Activated CD8-positive, alpha-beta T cell treated with anti-CD3 and anti-CD28 coated beads for 36 hours (primary cell): ENCODE measurements at regions not wholly inside any gene's neighbourhood (a gene's known extent, or its start where the extent isn't known, plus 50 kb on each side); places are given as distances from the start of the nearest gene placed in this dataset.

ENCODE experiments used
- ATAC-seq: fragments of 200-7000 bp; cut with Tn5 transposase; one replicate; pipeline ENCODE4 v1.10.0; 2021; ENCODE audit warnings: mild to moderate bottlenecking, moderate library complexity
- CTCF ChIA-PET: fragments of 350-600 bp; sonication (Branson Sonifier 250); formaldehyde crosslinking; loops from one replicate; lab custom pipeline; 2021; ENCODE audit warnings: antibody characterized with exemption; lab: Charles Lee
- POLR2A ChIA-PET: fragments of 350-600 bp; sonication (Branson Sonifier 250); formaldehyde crosslinking; loops from one replicate; lab custom pipeline; 2021; ENCODE audit warnings: antibody characterized with exemption; lab: Charles Lee
- DNase-seq: peaks from one replicate; pipeline ENCODE4 v3.0.0-alpha.2; 2020
- H3K27ac Mint-ChIP-seq: one replicate; pipeline ENCODE4 v1.8.0; 2021; ENCODE audit warnings: mild to moderate bottlenecking, mixed read lengths
- H3K27me3 Mint-ChIP-seq: one replicate; pipeline ENCODE4 v1.8.0; 2021; ENCODE audit warnings: mixed read lengths
- H3K36me3 Mint-ChIP-seq: one replicate; pipeline ENCODE4 v1.8.0; 2021; ENCODE audit warnings: low read depth, mixed read lengths
- H3K4me1 Mint-ChIP-seq: one replicate; pipeline ENCODE4 v1.8.0; 2021; ENCODE audit warnings: low read depth, mixed read lengths
- H3K4me3 Mint-ChIP-seq: one replicate; pipeline ENCODE4 v1.8.0; 2021; ENCODE audit warnings: mild to moderate bottlenecking, moderate library complexity, mixed read lengths
- H3K9me3 Mint-ChIP-seq: one replicate; pipeline ENCODE4 v1.8.0; 2021; ENCODE audit warnings: mixed read lengths
- intact Hi-C: fragments of 100-400 bp; cut with micrococcal nuclease; formaldehyde crosslinking; loops from one replicate; pipeline ENCODE4 v1.10.0; 2022
- TF ChIP-seq, protein P1 (sequence below): fragments of 200-600 bp; IDR thresholded peaks from one replicate; pipeline ENCODE4 v1.8.0; 2022; ENCODE audit warnings: antibody characterized with exemption, mild to moderate bottlenecking

DNA sequence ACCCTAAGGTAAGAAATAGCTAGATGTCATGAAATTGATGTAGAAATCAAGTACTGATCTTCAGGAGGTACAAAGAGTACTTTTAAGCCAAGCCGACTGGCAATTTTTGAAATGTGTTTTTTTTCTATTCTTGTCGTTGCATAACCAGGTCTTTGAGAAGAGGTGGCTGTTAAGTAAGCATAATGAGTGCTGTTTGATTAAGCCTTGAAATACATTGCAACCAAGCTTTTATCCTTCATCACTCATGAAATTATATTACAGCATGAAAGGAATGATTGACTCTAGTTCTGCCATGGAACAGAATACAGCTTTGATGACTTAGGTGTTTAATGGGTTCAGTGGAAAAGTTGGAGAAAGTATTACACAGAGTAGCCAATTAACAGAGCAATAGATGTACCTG is 1720.2 kb upstream of the SEL1L start:
- H3K4me3 Mint-ChIP-seq, result no peak overlapping the region

DNA sequence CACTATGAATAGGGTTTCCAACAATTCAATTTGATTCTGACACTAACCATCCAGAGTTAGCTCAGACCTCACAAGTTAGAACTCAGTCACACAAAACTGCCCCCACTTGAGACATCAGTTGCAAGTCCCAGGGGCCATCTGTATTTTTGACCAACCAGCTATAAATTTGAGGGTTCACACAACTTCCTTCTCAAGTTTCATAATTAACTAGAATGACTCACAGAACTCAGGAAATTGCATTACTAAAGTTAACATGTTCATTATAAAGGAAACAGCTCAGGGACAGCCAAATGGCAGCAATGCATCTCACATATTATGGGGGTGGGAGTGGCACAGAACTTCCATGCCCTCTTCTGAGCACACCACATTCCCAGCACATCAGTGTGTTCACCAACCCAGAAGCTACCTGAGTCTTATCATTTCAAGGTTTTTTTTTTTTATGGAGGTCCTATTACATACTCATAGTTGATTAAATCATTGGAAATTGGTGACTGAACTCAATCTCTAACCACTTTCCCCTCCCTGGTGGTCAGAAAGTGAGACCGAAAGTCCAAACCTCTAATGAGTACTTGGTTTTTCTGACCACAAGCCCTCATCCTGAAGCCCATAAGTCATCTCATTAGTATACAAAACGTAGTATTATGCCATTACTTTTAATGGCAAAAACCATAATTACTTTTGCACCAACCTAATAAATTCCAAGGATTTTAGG is 1721.5 kb upstream of the SEL1L start:
- POLR2A ChIA-PET, result no interaction called here

More for the DNA sequence above, 1720.2 kb upstream of the SEL1L start:
- no peaks in the 10 kb centered on the region for H3K27me3 Mint-ChIP-seq
- H3K27ac Mint-ChIP-seq, result no peak overlapping the region
- no peaks in the 10 kb centered on the region for H3K36me3 Mint-ChIP-seq
- ChIA-PET CTCF (no interaction called here), POLR2A (no interaction called here)
- H3K4me1 Mint-ChIP-seq, result no peaks in the 10 kb centered on the region
- intact Hi-C loops, result no loop called here
- ATAC-seq (no peak), DNase-seq (no peak)
- TF ChIP-seq, protein P1, sequence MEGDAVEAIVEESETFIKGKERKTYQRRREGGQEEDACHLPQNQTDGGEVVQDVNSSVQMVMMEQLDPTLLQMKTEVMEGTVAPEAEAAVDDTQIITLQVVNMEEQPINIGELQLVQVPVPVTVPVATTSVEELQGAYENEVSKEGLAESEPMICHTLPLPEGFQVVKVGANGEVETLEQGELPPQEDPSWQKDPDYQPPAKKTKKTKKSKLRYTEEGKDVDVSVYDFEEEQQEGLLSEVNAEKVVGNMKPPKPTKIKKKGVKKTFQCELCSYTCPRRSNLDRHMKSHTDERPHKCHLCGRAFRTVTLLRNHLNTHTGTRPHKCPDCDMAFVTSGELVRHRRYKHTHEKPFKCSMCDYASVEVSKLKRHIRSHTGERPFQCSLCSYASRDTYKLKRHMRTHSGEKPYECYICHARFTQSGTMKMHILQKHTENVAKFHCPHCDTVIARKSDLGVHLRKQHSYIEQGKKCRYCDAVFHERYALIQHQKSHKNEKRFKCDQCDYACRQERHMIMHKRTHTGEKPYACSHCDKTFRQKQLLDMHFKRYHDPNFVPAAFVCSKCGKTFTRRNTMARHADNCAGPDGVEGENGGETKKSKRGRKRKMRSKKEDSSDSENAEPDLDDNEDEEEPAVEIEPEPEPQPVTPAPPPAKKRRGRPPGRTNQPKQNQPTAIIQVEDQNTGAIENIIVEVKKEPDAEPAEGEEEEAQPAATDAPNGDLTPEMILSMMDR, result no peak
- H3K9me3 Mint-ChIP-seq, result peaks cover 7% of the 10 kb centered on the region

DNA sequence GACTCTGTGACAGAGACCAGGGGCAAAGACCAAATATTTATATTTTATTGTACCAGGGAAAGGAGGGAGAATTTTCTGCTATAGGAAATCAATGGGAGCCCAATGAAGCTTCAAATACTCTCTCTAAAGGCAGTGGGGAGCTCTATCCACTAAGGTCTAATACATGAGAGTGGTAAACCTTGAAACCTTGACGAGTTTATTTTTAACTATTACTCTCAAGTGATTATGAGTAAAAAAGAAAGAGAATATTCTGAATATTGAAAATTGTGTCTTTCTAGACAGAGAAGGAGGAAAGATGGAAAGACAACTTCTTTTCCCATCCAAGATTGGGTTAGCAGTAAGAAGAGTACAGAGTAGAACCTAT is 1722.1 kb upstream of the SEL1L start:
- no peaks in the 10 kb centered on the region for H3K27me3 Mint-ChIP-seq
- intact Hi-C loops, result no loop called here
- no peaks in the 10 kb centered on the region for H3K4me1 Mint-ChIP-seq
- POLR2A ChIA-PET, result no interaction called here
- ATAC-seq (no peak), DNase-seq (no peak)
- H3K4me3 Mint-ChIP-seq, result no peak overlapping the region
- H3K27ac Mint-ChIP-seq, result no peak overlapping the region
- no peaks in the 10 kb centered on the region for H3K36me3 Mint-ChIP-seq
- CTCF ChIA-PET, result no interaction called here
- TF ChIP-seq, protein P1, result no peak
- peaks cover 7% of the 10 kb centered on the region for H3K9me3 Mint-ChIP-seq

More for the DNA sequence above, 1721.5 kb upstream of the SEL1L start:
- no peaks in the 10 kb centered on the region for H3K27me3 Mint-ChIP-seq
- TF ChIP-seq, protein P1, result no peak
- peaks cover 7% of the 10 kb centered on the region for H3K9me3 Mint-ChIP-seq
- ATAC-seq (no peak), DNase-seq (no peak)
- CTCF ChIA-PET, result no interaction called here
- H3K27ac Mint-ChIP-seq, result no peak overlapping the region
- no peaks in the 10 kb centered on the region for H3K36me3 Mint-ChIP-seq
- no peak overlapping the region for H3K4me3 Mint-ChIP-seq
- H3K4me1 Mint-ChIP-seq, result no peaks in the 10 kb centered on the region
- intact Hi-C loops, result no loop called here

DNA sequence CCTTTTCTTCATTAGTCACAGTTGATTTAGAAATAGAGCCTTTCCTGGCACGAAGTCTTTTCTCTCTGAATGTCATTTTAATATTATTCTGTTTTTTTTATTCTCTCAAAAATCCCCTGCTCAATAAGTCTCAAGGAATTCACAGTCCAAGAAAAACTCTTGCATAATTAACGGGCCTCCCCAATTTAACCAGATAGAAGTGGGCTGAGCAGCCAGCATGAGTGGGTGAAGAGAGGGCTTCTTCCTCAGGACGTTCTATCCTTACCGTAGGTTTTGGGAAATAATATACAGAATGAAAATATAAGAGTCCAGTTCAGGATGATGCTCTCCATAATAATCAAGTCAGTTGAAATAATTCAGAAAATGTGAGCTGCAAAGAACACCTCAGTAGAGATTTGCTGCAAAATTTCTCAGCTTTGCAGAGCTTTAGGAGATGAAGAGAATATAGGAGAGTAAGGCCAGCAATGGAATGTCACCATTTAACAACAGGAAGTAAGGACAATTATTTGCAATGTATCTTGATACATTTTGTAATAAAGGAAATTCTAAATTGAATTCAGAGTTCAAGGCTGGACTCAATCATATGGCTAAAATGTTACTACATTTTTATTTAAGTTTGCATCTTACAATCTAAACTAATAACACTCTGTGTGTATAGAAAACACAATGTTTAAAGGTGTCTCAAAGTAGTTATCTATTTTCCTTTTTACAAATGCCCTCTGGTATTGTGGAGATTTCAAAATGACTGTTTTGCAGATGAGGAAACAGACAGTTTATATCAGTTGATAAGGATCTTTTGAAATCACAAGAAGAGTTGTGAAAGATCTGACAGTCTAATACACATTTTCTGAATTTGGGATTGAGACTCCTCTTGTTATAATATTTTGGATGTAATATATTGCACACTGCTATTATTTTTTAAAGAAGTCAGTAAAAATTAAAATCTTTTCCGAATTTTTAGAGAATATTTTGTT is 1724.1 kb upstream of the SEL1L start:
- Mint-ChIP-seq H3K9me3 (peaks cover 7% of the 10 kb centered on the region), H3K4me1 (no peaks in the 10 kb centered on the region), H3K36me3 (no peaks in the 10 kb centered on the region), H3K4me3 (no peak overlapping the region), H3K27me3 (no peaks in the 10 kb centered on the region), H3K27ac (no peak overlapping the region)
- POLR2A ChIA-PET, result no interaction called here
- DNase-seq (no peak), ATAC-seq (no peak)
- TF ChIP-seq, protein P1, result no peak
- CTCF ChIA-PET, result no interaction called here
- intact Hi-C loops, result no loop called here

DNA sequence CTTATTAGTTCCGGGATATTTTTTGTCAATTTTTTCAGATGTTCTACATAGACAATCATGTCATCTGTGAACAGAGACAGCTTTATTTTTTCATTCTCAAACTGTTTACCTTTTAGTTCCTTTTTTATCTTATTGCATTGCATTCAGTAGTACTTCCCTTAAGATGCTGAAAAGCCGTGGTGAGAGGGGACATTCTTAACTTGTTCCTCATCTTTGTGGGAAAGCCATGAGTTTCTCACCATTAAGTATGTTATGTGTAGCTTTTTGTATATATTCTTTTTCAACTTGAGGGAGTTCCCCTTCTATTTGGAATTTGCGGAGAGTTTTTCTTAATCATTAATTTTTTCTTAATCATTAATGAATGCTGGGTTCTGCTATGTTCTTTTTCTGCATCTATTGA is 1727.1 kb upstream of the SEL1L start:
- CTCF ChIA-PET, result no interaction called here
- Mint-ChIP-seq H3K27ac (no peak overlapping the region), H3K9me3 (peaks cover 4% of the 10 kb centered on the region), H3K27me3 (no peaks in the 10 kb centered on the region), H3K36me3 (no peaks in the 10 kb centered on the region), H3K4me3 (no peak overlapping the region), H3K4me1 (no peaks in the 10 kb centered on the region)
- TF ChIP-seq, protein P1, result no peak
- POLR2A ChIA-PET, result no interaction called here
- intact Hi-C loops, result no loop called here
- no peak for DNase-seq
- ATAC-seq, result no peak
